Endothelial cell of umbilical vein (primary cell): ENCODE measurements at regions not wholly inside any gene's neighbourhood (a gene's known extent, or its start where the extent isn't known, plus 50 kb on each side); places are given as distances from the start of the nearest gene placed in this dataset.

Experiments used
- CTCF ChIP-seq, 2 donors: IDR thresholded peaks; 1 replicate in 1 of 2; 2 replicates in 1 of 2; pipeline ENCODE4 v1.5.1; 2011; ENCODE audit warnings: low read length in 2 of 2, mild to moderate bottlenecking in 2 of 2, moderate library complexity in 2 of 2, control low read depth in 1 of 2, inconsistent platforms in 1 of 2, low read depth in 1 of 2; ENCODE audit not compliant: insufficient read depth in 1 of 2; ENCODE audit errors: extremely low read depth in 1 of 2
- EZH2 ChIP-seq: IDR thresholded peaks from 2 replicates; pipeline ENCODE4 v1.6.1; 2012; ENCODE audit warnings: borderline replicate concordance, low read depth, mild to moderate bottlenecking, moderate library complexity, low read length, inconsistent platforms; ENCODE audit not compliant: severe bottlenecking
- FOS ChIP-seq: IDR thresholded peaks from 2 replicates; pipeline ENCODE4 v1.6.1; 2011; ENCODE audit warnings: mild to moderate bottlenecking, low read length, moderate library complexity, borderline replicate concordance; ENCODE audit not compliant: insufficient read depth
- JUN ChIP-seq: IDR thresholded peaks from 2 replicates; pipeline ENCODE4 v1.6.1; 2011; ENCODE audit warnings: borderline replicate concordance, low read depth; ENCODE audit not compliant: insufficient read length, insufficient read depth
- MAX ChIP-seq: IDR thresholded peaks from 2 replicates; pipeline ENCODE4 v1.6.1; 2011; ENCODE audit not compliant: insufficient read depth, insufficient read length
- MYC ChIP-seq: IDR thresholded peaks from one replicate; pipeline ENCODE4 v1.6.1; 2011; ENCODE audit warnings: mild to moderate bottlenecking, low read depth, low read length
- POLR2A ChIP-seq: IDR thresholded peaks from 2 replicates; pipeline ENCODE4 v1.6.1; 2012; ENCODE audit warnings: low read depth, mild to moderate bottlenecking, control low read depth, low read length
- POLR2AphosphoS5 ChIP-seq: IDR thresholded peaks from 2 replicates; pipeline ENCODE4 v1.6.1; 2012; ENCODE audit warnings: low read depth, mild to moderate bottlenecking, control low read depth, low read length, moderate library complexity; ENCODE audit not compliant: insufficient read depth

GRCh38 chr11:15848631-15849168 is 507.6 kb downstream of the SOX6 start:
- TF ChIP-seq JUN (no peak), MYC (no peak), FOS (no peak), CTCF (IDR thresholded peaks at IDR 0.05; ENCODE audit: extremely low read depth in 1 of 2, insufficient read depth in 1 of 2, low read depth in 1 of 2, low read length in 2 of 2) (no peak), POLR2A (no peak), EZH2 (no peak), POLR2AphosphoS5 (no peak), MAX (no peak)
